ENCODE measurements at regions not wholly inside any gene's neighbourhood (a gene's known extent, or its start where the extent isn't known, plus 50 kb on each side); places are given as distances from the start of the nearest gene placed in this dataset.
"Not testable (repeated sequence)": the region's sequence is repeated elsewhere in the genome, so short reads cannot be mapped to it uniquely, and the experiment has no call there.

DNA sequence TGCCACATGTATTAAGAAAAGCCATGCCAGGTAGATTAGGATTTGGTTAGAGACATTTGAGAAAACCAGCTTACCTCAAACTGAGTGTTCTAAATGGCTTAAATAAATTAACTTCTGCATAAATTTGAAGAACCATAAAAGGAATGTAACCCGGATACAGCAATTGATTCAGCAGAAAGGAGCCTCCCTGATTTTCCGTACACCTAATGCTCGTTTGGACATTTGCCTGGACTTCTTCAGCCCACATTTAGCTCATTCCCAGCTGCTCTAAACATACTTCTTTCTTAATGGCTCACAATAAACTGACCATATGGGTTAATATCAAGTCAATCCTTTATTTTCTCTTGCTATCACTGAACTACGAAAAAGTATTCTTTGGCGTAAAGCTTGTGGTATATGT lies 392.4 kb downstream of the ZNF516 start:
- no peak for DNase-seq

DNA sequence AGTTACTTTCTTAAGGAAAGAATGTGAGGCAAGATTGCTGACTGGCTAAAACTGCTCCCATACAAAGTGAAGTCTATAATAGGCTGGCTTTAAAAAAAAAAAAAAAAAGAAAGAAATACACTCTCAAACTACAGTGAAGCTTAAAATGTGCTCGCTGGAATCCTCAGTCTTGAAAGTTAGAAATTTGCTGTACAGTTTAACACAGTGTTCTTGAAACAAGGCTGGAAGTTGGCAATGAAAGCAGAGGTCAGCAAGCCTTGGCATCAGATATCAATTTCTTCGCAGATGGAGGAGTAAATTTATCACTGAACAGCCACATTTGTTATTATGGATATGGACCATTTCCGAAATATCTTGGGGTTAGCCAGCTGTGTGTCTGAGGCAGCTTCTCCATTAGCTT lies 392.9 kb downstream of the ZNF516 start:
- DNase-seq, result no peak

DNA sequence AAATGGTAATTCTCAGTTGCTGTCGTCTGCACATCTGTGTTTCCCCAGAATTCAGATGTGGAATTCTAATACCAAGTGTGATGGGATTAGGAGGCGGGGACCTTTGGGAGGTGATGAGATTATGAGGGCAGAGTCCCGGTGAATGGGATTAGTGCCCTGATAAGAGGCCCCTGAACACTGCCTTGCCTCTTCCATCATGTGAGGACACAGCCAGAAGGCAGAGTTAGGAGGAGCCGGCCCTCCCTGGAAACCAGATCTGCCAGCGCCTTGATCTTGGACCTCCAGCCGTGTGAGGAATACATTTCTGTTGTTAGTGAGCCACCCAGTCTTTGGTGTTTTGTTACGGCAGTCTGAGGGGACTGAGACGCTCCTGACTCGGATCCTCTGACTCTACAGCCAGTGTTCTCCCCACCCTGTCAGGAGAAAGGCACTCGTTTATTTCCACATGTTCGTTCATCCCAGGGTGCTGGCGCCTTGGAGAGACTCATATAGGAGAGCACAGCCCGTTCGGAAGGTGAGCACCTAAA lies 395.0 kb downstream of the ZNF516 start:
- no peak for DNase-seq

DNA sequence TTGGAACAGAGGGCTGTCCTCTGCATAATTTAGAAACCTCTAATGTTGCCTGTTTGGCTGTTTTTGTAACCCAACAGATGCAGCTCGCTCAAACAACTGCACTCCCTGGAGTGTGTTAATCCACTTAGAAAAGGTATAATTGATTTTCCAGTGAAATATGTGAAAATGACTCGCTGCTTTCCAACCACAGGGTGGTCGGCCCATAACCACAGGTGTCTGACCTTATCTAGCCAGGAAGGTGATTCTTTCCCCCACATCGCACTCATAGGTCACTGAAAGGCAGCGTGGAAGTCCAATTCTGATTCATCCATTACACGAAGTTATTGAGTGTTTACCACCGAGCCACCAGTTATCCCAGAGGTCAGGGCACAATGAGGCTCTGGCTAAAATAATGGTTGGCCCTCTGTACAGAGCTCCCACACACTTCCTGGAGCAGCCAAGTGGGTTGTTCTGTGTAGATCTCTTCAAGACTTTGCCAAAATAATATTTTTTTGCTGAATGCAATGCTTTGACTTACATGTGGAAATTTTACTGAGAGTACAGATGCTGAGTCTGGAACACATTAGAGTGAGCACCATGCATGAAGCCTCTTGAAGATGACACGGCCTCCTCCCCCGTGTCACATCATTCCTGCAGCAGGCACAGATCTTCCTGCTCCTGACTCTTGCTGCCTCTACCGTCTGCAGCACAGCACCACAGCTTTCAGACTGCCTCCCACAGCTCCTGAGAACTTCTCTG lies 396.2 kb downstream of the ZNF516 start:
- no peak for DNase-seq

DNA sequence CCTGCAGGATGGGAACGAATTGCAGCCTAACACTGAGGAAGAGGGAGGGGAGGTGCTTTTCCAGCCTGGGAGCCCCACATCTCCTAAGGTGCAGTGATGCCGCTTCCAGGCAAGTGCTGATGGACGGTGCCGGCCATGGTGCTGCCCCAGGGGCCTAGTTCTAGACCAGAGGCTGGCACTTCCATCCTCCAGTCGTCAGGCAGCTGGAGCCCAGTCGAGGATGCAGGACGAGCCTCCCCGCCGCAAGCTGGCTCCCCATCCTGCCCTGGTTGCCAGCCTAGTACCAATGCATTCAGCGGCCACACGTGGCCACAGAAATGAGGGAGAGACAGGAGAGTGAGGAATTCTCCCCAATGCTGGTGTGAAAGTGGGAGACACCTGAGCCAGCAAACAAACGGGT lies 413.5 kb downstream of the ZNF516 start:
- DNase-seq, result no peak

DNA sequence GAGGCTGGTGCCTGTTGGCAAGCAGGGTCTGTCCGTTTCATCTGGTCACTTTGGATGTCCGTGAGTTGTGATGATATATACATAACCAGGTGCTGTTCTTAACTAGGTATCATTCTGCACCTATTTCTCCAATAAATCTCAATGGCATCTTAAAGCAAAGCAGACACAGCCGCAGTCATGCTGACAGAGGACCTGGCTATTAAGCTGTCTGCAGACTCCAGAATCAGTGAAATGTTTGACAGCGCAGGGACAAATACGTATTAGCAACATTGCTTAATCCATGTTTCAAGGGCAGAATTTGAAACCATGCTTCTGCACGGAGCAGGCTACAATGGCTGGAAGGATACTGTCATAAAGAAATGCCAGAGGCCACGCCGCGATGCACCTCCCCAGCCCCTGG lies 414.6 kb downstream of the ZNF516 start:
- no peak for DNase-seq

DNA sequence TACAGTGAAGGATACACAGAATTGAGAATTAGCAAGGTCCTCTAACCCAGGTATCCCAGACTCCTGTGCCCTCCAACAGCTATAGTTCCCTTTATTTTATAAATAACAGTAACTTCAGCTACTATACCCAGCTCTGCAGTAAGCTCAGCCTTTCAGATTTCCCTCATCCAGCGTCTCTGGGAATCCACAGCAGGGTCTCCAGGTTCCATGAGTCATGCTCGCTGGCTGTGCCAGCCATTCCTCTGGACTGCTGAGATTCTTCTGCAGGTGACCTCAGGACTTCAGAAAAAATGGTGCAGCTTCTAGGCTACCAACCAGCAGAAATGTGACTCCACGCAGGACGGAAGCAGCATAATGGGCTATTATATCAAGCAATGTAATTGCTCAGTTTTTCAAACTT lies 419.3 kb downstream of the ZNF516 start:
- no peak for DNase-seq

DNA sequence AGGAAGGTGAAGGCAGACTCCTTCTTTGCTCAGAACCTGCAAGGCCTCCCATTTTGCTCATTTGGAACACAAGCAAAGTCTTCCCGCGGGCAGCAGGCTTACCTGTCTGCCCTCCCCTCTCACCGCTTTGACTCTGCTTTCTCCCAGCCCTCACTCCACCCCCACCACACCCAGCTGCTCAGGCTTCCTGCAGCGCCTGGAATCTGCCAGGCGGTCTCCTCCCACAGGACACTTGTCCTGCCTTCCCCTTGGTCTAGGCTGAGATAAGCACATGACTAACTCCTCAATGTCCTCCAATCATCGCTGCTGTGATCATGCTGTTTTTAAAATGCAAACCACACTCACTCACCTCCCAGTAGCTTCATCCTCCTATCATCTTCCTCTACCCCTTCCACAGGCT lies 430.0 kb downstream of the ZNF516 start:
- no peak for DNase-seq

DNA sequence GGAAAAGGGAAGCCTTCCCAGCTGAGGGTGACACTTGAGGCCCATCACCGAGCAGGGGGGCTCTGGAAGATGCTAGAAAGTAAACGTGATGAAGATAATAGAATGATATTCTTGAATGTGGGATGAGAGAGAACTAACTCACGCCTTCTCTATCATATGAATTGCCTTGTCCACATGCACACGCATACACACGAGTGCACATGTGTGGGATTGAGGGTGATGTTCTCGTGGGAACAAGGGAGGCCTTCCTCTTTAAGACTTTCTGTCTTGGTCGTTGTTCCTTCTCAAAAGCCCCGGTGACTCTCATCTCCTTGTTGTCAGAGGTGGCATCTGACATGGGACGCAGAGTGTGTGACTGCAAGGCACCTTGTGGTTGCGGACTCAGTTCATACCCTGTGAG lies 436.9 kb downstream of the ZNF516 start:
- no peak for DNase-seq

DNA sequence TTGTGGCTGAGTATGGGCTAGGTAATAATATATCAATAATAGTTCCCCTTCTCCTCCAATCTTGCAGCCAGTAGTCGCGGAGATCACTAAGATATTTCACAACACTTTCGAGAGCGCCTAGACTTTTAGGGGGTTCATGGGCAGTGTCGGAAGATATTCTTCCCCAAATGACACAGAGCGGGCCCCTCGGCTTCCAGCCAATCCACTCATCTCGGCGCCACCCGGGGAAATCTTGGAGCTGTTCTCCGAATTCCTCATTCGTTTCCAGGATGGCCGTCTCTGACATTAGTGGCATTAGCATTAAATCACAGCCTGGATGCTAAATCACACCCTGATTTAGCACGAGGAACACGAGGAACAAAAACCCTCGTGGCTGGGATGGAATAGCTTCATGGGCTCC lies 437.7 kb downstream of the ZNF516 start:
- no peak for DNase-seq

DNA sequence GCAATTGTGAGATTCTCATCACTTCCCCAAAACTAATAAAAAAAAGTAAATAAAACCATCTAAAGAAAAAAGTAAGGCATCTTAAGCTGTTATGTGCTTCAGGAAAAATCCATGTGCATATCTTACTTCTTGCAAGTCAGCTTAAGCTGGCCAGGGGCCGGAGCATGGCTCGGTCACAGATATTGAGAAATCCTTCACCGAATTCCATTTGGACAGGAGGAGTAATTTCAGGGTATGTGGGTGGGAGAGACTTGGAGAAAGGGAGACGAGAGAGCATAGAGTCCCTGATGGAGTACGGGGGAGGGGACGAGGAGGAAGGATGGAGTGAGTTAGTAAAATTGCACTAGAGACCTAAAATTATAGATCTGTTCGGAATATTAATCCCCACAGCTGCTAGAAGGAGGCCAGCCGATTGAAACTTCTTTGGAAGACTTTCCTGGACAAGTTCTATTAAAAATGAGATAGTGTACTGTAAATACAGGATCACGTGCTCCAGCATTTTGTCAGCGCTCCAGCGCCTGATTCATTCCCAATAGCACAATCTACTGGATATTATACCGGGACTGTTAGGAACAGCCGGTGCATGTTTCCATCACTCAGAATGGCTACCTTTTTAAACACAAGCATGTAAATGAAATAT lies 438.5 kb downstream of the ZNF516 start:
- no peak for DNase-seq

DNA sequence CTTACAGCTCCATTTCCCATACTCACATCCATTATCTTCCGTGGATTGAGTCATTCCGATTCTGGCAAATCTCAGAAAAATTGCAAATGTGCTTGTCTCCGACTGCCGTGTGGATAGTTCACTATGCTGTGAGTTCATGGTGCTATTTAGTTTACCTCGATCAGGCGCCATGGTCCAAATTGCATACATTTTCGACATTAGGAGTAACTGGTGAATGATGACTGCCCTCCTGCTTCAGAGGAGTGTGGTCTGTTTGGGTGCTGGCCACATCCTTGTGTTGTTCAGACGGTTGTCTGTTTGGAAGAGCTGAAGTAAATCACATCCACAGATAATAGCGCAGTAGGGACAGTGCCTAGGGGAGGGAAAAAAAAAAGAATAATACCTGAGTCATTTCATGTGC lies 439.5 kb downstream of the ZNF516 start:
- no peak for DNase-seq

DNA sequence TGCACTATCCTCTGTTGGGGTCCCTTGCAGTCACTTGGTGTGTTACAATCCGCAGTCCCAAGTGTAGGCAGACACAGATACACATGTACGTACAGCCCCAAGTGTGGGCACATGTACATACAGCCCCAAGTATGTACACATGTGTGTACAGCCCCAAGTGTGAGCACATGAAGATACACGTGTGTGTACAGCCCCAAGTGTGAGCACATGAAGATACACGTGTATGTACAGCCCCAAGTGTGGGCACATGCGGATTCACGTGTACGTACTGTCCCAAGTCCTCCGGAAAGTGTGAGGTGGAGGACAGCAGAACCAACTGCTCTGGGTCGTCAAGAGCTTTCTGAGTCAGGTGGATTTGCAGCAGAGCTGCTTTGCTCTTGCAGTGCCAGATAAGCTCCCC lies 440.0 kb downstream of the ZNF516 start:
- DNase-seq, result no peak

DNA sequence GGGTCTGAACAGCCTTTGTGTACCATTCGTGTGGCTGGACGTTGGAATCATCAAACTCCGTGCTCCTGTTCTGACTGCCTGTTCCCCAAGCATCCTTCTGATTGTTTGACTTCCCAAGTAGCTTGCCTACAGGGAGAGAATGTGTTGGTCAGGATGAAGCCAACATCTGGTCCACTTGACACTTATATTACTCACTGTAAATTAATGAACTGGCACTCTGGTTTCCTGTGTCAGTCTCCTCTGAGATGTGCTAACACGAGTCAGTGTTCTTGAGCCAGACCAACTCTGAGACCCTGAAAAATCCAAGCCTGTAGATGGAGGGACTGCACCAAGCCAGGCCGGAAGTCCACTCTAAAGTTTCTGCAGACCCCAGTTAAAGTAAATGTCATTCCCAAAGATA lies 440.9 kb downstream of the ZNF516 start:
- no peak for DNase-seq

DNA sequence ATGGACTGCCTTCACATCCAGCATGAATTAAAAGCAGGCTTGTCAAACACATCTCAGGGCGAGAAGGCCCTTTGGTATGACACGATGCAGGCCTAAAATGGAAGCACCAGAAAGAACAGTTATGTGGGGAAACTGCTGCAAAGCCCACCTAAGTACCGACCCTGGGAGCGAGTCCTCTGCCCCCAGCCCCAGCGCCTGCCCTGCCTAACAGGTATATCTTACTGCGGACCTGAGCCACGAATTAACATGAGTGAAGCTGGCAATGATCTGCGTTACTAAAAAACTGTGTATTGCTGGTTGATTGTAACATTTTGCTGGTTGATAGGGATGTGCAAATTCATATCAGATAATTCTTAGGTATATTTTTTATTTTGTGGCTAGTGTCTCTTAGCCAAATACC lies 441.5 kb downstream of the ZNF516 start:
- DNase-seq, result no peak

DNA sequence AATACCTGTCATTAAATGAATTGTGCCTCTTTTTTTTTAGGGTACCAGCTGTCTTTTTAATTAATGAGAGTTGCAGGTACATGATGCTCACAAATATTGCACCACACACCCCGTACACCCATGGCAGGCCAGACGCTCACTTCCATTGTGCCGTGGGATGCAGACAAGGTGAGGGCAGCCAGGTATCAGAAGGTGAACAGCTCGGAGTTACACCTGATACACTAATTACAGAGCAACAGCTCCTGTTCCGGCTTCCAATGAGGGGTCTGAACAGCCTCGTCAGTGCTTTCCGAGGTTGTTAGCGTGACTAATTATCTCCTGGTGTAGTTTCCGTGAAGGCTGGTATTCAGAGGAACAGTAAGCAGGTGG lies 442.8 kb downstream of the ZNF516 start:
- DNase-seq, result no peak

DNA sequence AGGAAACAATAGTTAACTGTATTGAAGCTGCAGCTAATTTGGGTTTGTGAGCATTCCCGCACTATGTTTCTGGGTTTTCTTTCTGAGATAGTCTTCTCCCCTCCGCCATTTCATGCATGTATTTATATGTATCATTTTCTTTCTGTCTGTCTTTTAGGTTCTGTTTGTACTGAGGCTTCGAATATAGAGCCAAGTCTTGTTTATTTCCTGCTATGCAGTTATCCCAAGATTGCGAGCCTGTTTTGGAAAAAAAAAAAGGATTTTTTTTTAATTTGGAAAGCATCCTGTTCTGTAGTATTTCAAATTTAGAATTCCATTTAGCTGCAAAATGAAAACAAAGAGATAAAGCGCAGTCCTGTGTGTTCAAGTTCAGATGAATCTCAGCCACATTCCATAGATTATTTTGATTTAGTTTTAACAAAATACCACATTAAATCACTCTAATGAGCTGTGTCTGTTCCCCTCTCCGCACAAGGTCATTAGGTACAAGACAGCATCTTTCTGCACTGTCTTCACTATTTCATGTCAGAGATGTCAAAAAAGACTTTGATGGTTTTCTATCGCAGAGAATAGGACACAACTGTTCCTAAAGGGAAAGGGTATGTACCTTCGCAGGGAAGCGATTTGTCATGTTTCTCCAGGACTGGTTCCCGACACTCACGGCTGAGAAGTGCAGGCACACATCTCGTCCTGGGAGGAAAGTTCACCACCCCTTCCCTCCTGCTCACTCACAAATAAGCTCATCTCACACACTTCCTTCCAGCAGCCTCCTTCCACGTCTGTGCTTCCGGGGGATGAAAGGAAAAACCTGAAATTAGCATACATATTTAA lies 443.4 kb downstream of the ZNF516 start:
- no peak for DNase-seq

DNA sequence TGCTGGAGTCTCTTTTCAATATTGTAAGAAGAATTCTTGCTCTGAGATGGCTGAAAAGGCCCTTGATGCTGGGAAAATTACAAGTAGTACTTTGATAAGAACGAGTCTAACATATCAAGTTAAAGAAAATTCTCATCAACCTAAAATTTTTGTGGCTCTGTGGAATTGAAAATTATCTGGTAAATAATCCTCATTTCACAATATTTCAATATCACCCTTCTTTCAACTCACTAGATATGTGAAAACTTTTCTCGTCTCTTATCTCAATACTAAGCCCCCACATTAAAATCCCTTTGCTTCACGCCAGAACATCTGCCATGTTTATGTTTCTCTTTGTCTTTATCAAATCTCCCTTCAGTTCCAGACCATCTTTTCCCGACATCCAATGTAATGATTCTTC lies 448.8 kb downstream of the ZNF516 start:
- no peak for DNase-seq

DNA sequence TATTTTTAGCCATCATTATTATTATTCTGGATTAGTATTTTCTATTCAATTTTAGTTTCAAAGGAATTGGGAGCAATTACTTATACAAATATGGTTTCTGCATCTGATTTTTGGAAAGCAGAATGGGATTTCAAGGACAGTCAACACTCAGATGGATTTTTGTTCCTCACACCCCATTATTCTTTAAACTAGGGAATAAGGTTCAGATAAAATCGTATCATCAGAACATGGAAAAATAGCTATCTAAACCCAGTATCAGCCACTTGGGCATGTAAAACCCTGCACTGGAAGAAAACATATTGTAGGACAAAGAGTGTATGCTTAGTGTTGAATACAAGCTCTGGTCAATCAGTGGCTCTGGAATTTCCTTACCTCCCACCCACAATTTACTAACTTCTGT lies 452.5 kb downstream of the ZNF516 start:
- DNase-seq, result no peak

DNA sequence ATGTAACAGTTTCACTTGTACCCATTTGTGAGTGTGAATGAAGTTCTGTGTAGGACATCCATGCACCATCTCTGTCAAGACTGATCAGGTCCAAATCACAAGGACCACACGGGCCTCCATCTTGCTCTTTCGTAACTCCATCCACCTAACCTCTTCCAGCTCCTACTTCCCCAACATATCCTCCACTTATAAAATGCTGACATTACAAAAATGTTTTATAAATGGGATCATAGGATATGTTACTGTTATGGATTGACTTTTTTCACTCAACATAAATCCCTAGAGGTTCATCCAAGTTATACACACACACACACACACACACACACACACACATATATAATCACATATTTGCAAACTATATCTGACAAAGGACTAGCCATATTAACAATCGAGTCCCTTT lies 476.8 kb downstream of the ZNF516 start:
- no peak for DNase-seq

DNA sequence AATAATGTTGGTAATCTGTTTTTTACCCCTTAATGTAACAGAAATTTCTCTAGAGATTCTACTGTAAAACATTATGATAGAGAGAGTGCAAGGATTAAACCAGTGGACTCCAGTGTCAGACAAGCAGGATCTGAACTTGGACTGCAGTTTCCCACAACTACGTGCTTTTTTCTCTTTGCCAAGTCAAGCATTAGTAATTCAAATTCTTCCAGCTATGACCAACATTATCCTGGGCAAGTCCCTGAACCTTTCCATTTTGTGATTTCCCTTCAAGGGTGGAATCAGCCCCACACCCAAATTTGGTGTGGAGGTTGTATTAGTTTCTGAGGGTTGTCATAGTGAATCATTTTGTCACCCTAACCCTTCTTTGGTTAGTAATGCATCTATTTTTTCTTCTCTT lies 482.0 kb downstream of the ZNF516 start:
- no peak for DNase-seq

DNA sequence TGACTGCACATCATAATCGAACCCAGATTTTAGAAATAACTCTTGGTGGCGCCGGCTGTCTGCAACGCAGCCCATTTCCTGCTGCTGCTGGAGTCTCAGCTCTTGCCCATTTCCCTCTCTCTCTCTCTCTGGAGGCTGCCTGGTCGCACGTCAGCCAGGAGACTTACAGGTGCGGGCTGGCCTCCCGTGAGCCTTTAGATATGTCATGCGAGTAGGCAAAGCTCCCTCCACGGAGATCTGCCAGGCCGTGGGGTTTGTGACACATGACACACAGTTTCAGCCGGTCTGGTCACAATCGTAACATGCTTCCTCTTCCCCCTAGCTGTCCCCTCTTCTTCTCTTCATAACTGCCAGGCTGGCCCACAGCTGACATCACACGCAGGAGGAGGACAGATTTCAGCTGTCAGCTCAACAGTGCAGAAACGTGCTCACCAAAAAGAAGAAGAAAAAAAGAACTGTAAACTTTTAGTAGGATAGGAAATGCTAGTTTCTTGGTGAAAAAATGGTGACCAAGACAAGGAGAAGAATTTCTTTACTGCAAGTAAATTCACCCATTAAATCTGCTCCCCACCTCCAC lies 489.3 kb downstream of the ZNF516 start:
- no peak for DNase-seq

DNA sequence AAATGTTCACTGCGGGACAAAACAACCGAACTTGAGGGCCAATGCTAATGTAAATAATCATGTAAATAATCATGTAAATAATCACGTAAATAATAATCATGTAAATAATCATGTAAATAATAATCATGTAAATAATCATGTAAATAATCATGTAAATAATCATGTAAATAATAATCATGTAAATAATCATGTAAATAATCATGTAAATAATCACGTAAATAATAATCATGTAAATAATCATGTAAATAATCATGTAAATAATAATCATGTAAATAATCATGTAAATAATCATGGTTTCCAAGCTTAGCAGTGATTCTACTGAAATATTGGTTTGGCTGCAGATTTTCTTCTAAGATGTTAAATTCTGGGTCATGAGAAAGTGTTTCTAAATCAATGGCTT lies 507.1 kb downstream of the ZNF516 start:
- DNase-seq, result not testable (repeated sequence)

DNA sequence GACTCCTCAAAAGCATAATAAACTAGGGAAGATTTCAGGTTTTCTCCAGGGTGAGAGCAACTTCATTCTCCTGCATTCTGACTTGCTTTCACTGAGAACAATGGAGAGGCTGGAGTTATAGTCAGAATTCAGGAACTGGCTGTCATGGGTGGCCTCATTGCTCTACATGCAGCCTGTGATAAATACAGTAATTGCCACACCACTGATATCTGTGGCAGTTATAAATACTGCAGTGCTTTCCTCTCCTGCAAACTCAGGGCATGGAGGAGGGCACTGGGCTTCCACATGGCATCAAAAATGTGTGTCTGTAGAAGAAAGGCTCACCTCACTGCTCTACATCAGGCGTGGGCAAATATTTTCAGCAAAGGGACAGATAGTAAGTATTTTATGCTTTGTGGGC lies 510.2 kb downstream of the ZNF516 start:
- no peak for DNase-seq
